Neural progenitor cell (in vitro differentiated cells): ENCODE measurements at regions not wholly inside any gene's neighbourhood (a gene's known extent, or its start where the extent isn't known, plus 50 kb on each side); places are given as distances from the start of the nearest gene placed in this dataset.

ENCODE experiments used
- EZH2 ChIP-seq: fragments of 200-600 bp; sonication (generic); IDR thresholded peaks from 2 replicates; pipeline ENCODE4 v1.6.1; 2017; ENCODE audit warnings: antibody characterized with exemption, mild to moderate bottlenecking, moderate library complexity
- EZH2phosphoT487 ChIP-seq: fragments of 200-600 bp; sonication (generic); IDR thresholded peaks from 2 replicates; pipeline ENCODE4 v1.6.1; 2017; ENCODE audit warnings: antibody characterized with exemption
- TF ChIP-seq, protein P1 (sequence below): fragments of 200-600 bp; sonication (generic); IDR thresholded peaks from 2 replicates; pipeline ENCODE4 v1.5.1; 2017; ENCODE audit warnings: antibody characterized with exemption, mild to moderate bottlenecking

DNA sequence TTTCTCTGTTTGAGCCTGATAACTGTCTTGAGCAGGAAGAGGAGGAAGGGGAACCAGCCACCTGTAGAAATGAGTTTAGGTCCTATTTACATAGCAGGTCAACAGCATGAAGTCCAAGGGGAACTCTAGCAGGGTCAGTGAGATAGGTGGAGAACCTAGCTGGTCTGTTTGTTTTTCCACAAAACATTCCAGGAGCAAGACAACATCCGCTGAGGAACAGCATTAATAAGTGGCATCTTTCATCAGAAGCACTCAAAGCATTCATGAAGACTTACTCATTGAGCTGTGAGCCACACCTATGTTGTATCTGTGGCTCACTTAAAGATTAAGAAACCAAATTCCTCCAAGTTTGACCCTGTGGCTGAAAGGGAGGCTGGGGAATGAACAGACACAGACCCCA, 115.9 kb downstream of the ACTBL2 start:
- TF ChIP-seq, protein P1, sequence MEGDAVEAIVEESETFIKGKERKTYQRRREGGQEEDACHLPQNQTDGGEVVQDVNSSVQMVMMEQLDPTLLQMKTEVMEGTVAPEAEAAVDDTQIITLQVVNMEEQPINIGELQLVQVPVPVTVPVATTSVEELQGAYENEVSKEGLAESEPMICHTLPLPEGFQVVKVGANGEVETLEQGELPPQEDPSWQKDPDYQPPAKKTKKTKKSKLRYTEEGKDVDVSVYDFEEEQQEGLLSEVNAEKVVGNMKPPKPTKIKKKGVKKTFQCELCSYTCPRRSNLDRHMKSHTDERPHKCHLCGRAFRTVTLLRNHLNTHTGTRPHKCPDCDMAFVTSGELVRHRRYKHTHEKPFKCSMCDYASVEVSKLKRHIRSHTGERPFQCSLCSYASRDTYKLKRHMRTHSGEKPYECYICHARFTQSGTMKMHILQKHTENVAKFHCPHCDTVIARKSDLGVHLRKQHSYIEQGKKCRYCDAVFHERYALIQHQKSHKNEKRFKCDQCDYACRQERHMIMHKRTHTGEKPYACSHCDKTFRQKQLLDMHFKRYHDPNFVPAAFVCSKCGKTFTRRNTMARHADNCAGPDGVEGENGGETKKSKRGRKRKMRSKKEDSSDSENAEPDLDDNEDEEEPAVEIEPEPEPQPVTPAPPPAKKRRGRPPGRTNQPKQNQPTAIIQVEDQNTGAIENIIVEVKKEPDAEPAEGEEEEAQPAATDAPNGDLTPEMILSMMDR, result no peak
- no peak for TF ChIP-seq EZH2
- no peak for TF ChIP-seq EZH2phosphoT487
